SK-N-MC (cell line): ENCODE measurements at regions not wholly inside any gene's neighbourhood (a gene's known extent, or its start where the extent isn't known, plus 50 kb on each side); places are given as distances from the start of the nearest gene placed in this dataset.

Experiments used
- EZH2 ChIP-seq: fragments of 200-600 bp; sonication (generic); IDR thresholded peaks from one replicate; pipeline ENCODE4 v1.6.1; 2017; ENCODE audit warnings: antibody characterized with exemption
- FOXP2 ChIP-seq: optimal IDR thresholded peaks from 2 replicates; pipeline ENCODE3; 2011; ENCODE audit warnings: mild to moderate bottlenecking, moderate library complexity; ENCODE audit not compliant: insufficient read depth; ENCODE audit errors: extremely low read length, control extremely low read depth
- POLR2AphosphoS5 ChIP-seq: IDR thresholded peaks from 2 replicates; pipeline ENCODE4 v1.6.1; 2012; ENCODE audit warnings: mild to moderate bottlenecking, low read depth, low read length, borderline replicate concordance

- TF ChIP-seq EZH2 (no peak), POLR2AphosphoS5 (no peak), FOXP2 (no peak)
Observed at GRCh38 chr7:87004956-87005355, 54.5 kb downstream of the ELAPOR2 start.
